ENCODE measurements at regions not wholly inside any gene's neighbourhood (a gene's known extent, or its start where the extent isn't known, plus 50 kb on each side); places are given as distances from the start of the nearest gene placed in this dataset.
"Not testable (repeated sequence)": the region's sequence is repeated elsewhere in the genome, so short reads cannot be mapped to it uniquely, and the experiment has no call there.

DNA sequence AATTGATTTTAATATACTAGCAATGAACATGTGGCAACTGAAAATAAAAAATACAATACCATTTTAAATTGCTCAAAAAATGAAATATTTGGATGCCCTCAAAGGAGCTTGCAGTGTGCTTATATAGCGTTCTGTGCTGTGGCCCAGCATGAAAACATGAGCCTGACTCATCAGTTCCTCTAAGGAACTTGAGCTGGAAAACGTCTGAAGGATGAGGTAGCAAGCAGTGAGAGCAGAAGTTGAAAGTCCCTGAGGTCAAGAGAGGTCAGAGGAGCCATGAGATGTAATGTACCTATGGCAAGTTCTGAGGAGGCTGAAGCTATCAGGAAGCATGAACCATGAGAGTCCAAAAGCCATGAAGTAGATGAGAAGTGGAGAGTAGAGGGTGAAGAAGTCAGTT lies 59.7 kb downstream of the HMGB3 start:
- no peak for DNase-seq (ENCODE audit: low spot score)

- DNase-seq (ENCODE audit: low spot score): not testable (repeated sequence)
These were observed 83.2 kb downstream of the HMGB3 start for GRCh38 chrX:151066373-151066772.

DNA sequence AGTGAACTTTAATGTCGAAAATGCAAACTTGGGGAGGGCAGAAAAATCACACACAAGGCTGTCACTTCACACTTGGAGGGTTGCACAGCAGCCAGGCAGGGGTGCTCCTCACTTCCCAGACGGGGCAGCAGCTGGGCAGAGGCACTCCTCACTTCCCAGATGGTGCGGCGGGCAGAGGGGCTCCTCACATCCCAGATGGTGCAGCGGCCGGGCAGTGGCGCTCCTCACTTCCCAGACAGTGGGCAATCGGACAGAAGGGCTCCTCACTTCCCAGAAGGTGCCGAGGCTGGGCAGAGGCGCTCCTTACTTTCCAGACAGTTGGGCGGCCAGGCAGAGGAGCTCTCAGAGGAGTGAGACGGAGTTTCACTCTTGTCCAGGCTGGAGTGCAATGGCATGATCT lies 90.6 kb downstream of the HMGB3 start:
- no peak for DNase-seq (ENCODE audit: low spot score)

GRCh38 chrX:151081016-151081415 lies 95.4 kb upstream of the GPR50 start:
- DNase-seq (ENCODE audit: low spot score): no peak

DNA sequence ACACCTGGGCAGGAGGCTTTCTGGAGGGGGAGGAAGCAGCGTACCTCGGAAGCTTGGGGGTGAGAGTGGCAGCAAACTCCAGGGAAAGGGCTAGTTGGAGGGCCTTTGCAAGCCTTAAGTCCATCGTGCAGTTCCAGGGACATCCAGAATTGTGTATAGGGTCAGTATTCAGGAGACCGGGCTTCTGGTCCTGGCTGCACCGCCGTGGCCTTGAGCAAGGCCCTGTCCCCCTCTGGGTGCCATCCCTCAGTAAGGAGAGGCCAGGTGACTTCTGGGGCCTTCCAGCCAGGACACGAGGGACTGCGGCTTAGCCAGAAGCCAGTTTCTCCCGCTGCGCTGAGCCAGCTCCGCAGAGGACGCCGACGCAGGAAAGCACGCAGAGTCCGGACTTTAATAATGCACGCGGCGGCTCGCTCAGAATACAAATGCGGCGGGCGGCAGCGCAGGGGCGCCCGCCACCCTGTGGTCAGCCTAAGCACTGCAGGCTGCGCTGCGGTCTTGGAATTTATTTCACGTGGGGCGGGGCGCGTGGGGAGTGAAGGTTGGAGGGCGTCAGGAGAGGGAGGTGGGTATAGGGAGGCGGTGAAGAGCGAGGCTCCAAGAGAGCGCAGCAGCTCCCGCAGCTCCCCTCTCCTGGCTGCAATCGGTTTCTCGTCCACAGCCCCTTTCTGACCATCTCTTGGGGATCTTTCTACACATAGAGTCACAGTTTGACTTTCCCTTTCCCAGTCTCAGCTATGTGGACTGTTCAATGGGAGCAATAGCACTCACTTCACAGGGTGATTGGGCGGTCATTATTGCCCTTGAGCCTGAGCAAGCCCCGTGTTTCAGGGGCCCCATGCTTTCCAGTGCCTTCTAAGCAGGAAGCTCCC lies 94.1 kb upstream of the GPR50 start:
- peak; percentile 66 for DNase-seq (ENCODE audit: low spot score)

DNA sequence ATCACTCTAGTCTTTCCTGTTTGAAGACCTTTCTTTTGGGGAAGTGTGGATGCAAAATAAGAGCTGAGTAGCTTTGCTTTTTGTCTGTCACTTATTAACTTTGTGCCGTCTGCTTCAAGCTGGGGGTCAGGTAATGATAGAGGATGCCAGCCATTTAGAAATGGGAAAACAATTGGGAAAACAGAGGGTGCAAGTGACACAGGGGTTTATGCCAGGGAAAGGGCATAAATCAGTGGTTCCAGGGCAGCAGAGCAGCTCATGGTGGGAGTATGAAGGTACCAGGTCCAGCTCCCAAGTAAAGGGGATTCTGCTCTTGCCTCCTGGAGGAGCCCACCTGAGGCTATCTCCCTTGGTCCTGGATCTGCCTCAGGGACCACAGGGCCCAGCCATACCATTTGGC lies 91.9 kb upstream of the GPR50 start:
- no peak for DNase-seq (ENCODE audit: low spot score)

GRCh38 chrX:151085207-151085606 lies 91.2 kb upstream of the GPR50 start:
- no peak for DNase-seq (ENCODE audit: low spot score)

- no peak for DNase-seq (ENCODE audit: low spot score)
These were observed 88.2 kb upstream of the GPR50 start for GRCh38 chrX:151088221-151088620.

DNA sequence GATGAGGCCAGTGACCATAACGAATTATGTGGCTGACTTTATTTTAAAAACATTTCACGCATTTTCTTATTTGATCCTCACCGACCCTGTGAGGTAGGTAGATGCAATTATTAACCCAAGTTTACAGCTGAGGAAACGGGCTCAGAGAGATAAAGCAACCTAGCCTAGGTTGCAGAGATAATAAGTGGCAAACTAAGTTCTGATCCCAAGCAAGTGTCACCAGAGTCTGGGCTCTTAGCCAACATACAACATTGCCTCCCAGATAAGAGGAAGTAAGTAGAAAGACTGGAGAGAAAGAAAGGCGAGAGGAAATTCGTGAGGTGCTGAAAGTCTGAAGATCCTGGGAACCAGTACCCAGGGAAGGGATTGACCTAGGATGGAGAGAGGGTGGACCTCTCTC lies 77.4 kb upstream of the GPR50 start:
- no peak for DNase-seq (ENCODE audit: low spot score)

DNA sequence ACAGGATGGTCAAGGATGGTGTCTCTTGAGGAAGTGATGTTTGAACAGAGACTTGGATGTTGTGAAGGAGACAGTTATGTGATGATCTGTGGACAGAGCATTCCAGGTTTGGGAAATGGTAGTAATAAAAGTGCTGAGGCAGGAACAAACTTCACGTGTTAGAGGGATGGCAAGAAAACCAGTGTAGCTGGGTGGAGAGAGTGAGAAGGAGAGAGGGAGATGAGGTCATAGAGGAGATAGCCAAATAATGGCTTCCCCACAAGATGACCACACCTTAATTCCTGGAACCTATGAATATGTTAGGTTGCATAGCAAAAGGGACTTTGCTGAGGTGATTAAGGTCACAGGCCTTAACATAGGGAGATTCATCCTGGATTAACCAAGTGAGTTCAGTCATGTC lies 75.6 kb upstream of the GPR50 start:
- no peak for DNase-seq (ENCODE audit: low spot score)

- not testable (repeated sequence) for DNase-seq (ENCODE audit: low spot score)
These were observed 63.2 kb upstream of the GPR50 start for GRCh38 chrX:151113200-151113599.
